ENCODE measurements at regions not wholly inside any gene's neighbourhood (a gene's known extent, or its start where the extent isn't known, plus 50 kb on each side); places are given as distances from the start of the nearest gene placed in this dataset.

GRCh38 chr7:153188161-153188560 lies 428.6 kb downstream of the ACTR3B start (continued):
- no peak for TF ChIP-seq RERE (CRISPR knock-in tag; IDR thresholded peaks at IDR 0.05; ENCODE audit: low read depth)
- no peak for TF ChIP-seq CSRNP1 (CRISPR knock-in tag; IDR thresholded peaks at IDR 0.05)
- TF ChIP-seq MYPOP (CRISPR knock-in tag; IDR thresholded peaks at IDR 0.05): no peak

GRCh38 chr7:153188630-153189029 lies 429.1 kb downstream of the ACTR3B start:
- ChIA-PET POLR2A (no interaction called here), CTCF (ENCODE audit: low intra/inter-chr PET ratio, low total read pairs) (no interaction called here)
- no peak overlapping the region for H3K4me2 ChIP-seq (ENCODE audit: low read depth, low read length)
- H4K20me1 ChIP-seq (ENCODE audit: insufficient read depth, low read length): no peaks in the 10 kb centered on the region
- 21% methylated on average over 3 of the region's 3 CpGs for WGBS (ENCODE audit: low lambda C conversion rate)
- ATAC-seq: no peak
- no peak overlapping the region for H3K27ac ChIP-seq (ENCODE audit: extremely low read length, insufficient read depth, low read length)
- in situ Hi-C loops (cut with HindIII; ENCODE audit: extremely low pct_ligation_motif_present, low pct_unique_long_range_greater_than_20kb): no loop called here
- H3K9ac ChIP-seq (ENCODE audit: insufficient read depth, low read depth, low read length): no peak overlapping the region
- H3K79me2 ChIP-seq (ENCODE audit: insufficient read depth, low read length): no peaks in the 10 kb centered on the region
- no peak for FAIRE-seq
- no peak for TF ChIP-seq ADNP (CRISPR knock-in tag; IDR thresholded peaks at IDR 0.05)
- no peak for TF ChIP-seq ZBTB2 (CRISPR knock-in tag; IDR thresholded peaks at IDR 0.05; ENCODE audit: low read depth)
- no peak for TF ChIP-seq GATA4 (IDR thresholded peaks at IDR 0.05; ENCODE audit: borderline replicate concordance, low read depth)
- no peak for TF ChIP-seq ZGPAT (CRISPR knock-in tag; IDR thresholded peaks at IDR 0.05)
- no peak for TF ChIP-seq ZNF337 (CRISPR knock-in tag; IDR thresholded peaks at IDR 0.05; ENCODE audit: borderline replicate concordance, low read depth)
- TF ChIP-seq ZNF549 (CRISPR knock-in tag; IDR thresholded peaks at IDR 0.05): no peak
- no peak for TF ChIP-seq CCAR2 (optimal IDR thresholded peaks at IDR 0.05; ENCODE audit: low read depth, low read length)
- no peak for TF ChIP-seq ZNF354B (CRISPR knock-in tag; IDR thresholded peaks at IDR 0.05)
- no peak overlapping the region for H2AFZ ChIP-seq (ENCODE audit: low read length)
- no peak overlapping the region for H3K4me3 ChIP-seq (replicated peaks in 1 of 3; ENCODE audit: insufficient read depth in 1 of 3, low read depth in 2 of 3, low read length in 3 of 3)
- no peaks in the 10 kb centered on the region for H3K4me1 ChIP-seq (ENCODE audit: insufficient read depth, low read length)
- DNase-seq (ENCODE audit: low spot score): no peak
- H3K36me3 ChIP-seq (replicated peaks in 1 of 2; ENCODE audit: control insufficient read depth in 1 of 2, insufficient read depth in 2 of 2, low read length in 2 of 2): no peaks in the 10 kb centered on the region
- H3K27me3 ChIP-seq (ENCODE audit: control insufficient read depth in 1 of 2, insufficient read depth in 2 of 2, low read length in 2 of 2): no peaks in the 10 kb centered on the region
- intact Hi-C loops (cut with micrococcal nuclease; ENCODE audit: unreplicated experiment): no loop called here
- no peaks in the 10 kb centered on the region for H3K9me3 ChIP-seq (ENCODE audit: low read length)
- BruUV-seq (replicated peaks): no TSS peak
